ENCODE measurements at regions not wholly inside any gene's neighbourhood (a gene's known extent, or its start where the extent isn't known, plus 50 kb on each side); places are given as distances from the start of the nearest gene placed in this dataset.

DNA sequence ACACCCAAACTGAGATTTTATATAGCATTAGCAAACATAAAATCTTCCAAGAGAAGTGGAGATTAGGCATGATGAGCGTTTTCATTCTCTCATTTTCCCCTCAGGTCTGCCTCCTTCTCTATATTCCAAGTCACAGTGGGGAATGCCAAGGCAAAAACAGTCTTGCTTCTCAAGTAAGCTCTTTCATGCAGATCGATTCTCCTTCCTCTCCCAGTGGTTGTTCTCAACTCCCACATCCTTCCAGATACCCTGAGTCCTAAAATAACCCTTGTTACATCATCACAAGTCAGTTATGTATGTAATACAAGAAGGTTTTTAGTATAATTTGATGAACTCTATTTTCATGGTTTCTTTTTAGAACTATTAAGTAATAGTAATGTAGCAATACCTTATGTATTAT is 150.6 kb downstream of the TXNL1 start:
- no peak for TF ChIP-seq CTCF (IDR thresholded peaks at IDR 0.05; ENCODE audit: insufficient read depth, low read depth, low read length)
- no peak for TF ChIP-seq EZH2 (IDR thresholded peaks at IDR 0.05; ENCODE audit: insufficient read depth, low read length)
